ENCODE measurements at regions not wholly inside any gene's neighbourhood (a gene's known extent, or its start where the extent isn't known, plus 50 kb on each side); places are given as distances from the start of the nearest gene placed in this dataset.

DNA sequence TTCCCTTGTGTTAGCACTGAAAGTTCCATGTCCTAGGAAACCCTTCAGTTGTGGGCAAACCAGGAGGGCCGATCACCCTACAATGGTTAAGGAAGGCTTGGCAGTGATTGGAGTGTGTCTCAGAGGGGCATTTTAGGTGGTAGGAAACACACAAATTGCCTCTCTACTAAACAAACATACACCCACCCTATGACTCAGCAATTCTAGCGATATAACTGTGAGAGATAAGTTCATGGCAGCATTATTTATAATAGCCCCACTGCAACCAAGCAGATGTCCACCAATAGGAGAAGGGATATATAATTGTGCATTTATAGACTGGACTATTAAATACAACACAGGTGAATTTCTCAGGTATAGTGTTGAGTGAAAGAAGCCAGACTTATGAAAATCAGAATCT lies 543.1 kb downstream of the UQCRFS1 start:
- ATAC-seq (no peak), DNase-seq (no peak)
- Histone ChIP-seq H3K27ac (no peak overlapping the region), H3K9me3 (peaks cover 0 to 58% (median 15%) of the 10 kb centered on the region in 11 donors), H3K27me3 (no peaks in the 10 kb centered on the region), H3K4me1 (no peaks in the 10 kb centered on the region), H3K36me3 (no peaks in the 10 kb centered on the region), H3K4me3 (no peak overlapping the region)
- TF ChIP-seq, protein P1, sequence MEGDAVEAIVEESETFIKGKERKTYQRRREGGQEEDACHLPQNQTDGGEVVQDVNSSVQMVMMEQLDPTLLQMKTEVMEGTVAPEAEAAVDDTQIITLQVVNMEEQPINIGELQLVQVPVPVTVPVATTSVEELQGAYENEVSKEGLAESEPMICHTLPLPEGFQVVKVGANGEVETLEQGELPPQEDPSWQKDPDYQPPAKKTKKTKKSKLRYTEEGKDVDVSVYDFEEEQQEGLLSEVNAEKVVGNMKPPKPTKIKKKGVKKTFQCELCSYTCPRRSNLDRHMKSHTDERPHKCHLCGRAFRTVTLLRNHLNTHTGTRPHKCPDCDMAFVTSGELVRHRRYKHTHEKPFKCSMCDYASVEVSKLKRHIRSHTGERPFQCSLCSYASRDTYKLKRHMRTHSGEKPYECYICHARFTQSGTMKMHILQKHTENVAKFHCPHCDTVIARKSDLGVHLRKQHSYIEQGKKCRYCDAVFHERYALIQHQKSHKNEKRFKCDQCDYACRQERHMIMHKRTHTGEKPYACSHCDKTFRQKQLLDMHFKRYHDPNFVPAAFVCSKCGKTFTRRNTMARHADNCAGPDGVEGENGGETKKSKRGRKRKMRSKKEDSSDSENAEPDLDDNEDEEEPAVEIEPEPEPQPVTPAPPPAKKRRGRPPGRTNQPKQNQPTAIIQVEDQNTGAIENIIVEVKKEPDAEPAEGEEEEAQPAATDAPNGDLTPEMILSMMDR (IDR thresholded peaks at IDR 0.05), result no peak
- WGBS, 2 donors, result 79 to 81% methylated on average over 2 of the region's 2 CpGs
- intact Hi-C loops (cut with DNase I), result no loop called here

DNA sequence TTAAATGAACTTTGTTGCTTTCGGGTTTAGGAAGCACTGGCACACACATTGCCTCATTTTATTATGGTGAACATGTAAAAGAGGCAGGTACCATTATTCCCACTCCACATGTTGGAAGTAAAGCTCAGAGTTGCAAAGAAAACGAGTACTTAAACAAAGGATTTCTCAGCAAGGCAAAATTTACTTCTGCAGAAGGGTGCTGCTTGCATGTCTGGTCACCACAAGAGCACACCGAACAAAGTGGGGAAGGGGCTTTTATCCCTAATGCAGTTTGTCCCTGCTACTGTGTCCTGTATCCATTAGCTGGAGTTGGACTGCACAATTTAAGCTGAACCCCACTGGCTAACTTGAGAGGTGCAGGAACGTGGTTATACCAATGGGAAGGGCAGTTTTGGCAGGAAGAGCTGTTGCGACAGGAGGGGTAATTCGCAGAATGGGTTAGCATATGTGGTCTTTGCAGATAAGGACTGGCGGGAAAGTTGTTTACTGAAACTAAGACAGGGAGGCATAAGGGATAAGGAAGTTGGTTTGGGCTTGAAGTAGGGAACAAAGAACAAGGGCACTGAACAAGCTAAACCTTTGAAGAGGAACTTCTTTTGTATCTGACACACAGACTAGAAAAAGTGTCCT lies 545.5 kb downstream of the UQCRFS1 start:
- TF ChIP-seq, protein P1 (IDR thresholded peaks at IDR 0.05), result no peak
- Histone ChIP-seq H3K36me3 (no peaks in the 10 kb centered on the region), H3K27ac (no peak overlapping the region), H3K4me3 (no peak overlapping the region), H3K27me3 (no peaks in the 10 kb centered on the region), H3K4me1 (no peaks in the 10 kb centered on the region), H3K9me3 (peaks cover 0 to 36% (median 15%) of the 10 kb centered on the region in 11 donors)
- WGBS, 2 donors, result 73 to 81% methylated on average over 7 of the region's 7 CpGs
- ATAC-seq, result no peak
- intact Hi-C loops (cut with DNase I), result no loop called here
- no peak for DNase-seq

DNA sequence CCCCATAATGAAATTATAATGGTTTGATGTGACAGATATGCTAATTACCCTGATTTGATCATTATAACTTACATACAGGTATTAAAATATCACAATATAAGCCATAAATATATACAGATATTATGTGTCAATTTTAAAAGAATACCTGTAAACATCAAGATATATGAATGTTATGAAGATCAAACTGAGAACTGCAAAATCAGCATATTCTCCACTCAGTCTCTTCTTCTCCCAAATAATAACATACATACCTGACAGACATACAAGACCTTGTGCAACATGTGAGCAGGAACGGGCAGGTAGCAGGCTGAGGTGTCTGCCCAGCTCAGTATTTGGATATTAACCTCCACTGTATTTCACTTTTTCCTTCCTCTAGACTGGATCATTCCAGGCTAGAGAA lies 547.2 kb downstream of the UQCRFS1 start:
- ATAC-seq (no peak), DNase-seq (no peak)
- WGBS, 2 donors, result 57 to 76% methylated on average over 1 of the region's 1 CpG
- Histone ChIP-seq H3K27ac (no peak overlapping the region), H3K4me3 (no peak overlapping the region), H3K4me1 (no peaks in the 10 kb centered on the region), H3K36me3 (no peaks in the 10 kb centered on the region), H3K27me3 (no peaks in the 10 kb centered on the region), H3K9me3 (peaks cover 0 to 38% (median 15%) of the 10 kb centered on the region in 11 donors)
- intact Hi-C loops (cut with DNase I), result no loop called here
- TF ChIP-seq, protein P1 (IDR thresholded peaks at IDR 0.05), result no peak

DNA sequence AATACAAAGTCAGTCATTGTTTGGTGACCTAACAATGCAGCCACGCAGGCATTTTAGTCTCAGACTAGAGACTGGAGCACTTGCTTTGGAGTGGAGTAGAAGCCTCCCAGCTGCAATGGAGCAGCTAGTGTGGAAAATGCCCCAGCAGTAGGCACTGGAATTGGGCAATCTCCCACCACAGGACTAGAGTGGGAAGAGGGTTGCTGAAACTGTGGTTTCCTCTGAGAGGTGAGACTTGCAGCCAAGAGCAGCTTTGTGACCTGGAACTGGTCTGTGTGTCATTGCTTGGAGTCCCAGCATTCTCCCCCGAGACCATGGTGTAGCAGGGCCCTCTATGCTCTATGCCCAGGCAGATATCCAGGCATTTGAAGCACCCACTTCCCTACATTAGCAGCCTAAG lies 556.3 kb downstream of the UQCRFS1 start:
- TF ChIP-seq, protein P1 (IDR thresholded peaks at IDR 0.05), result no peak
- DNase-seq (no peak), ATAC-seq (no peak)
- H3K27me3 ChIP-seq, result no peaks in the 10 kb centered on the region
- no peaks in the 10 kb centered on the region for H3K36me3 ChIP-seq
- intact Hi-C loops (cut with DNase I), result no loop called here
- no peak overlapping the region for H3K27ac ChIP-seq
- no peak overlapping the region for H3K4me3 ChIP-seq
- WGBS, 2 donors, result 66 to 76% methylated on average over 2 of the region's 2 CpGs
- peaks cover 0 to 64% (median 9%) of the 10 kb centered on the region in 11 donors for H3K9me3 ChIP-seq
- no peaks in the 10 kb centered on the region for H3K4me1 ChIP-seq

All from heart right ventricle (tissue), 16 donors.